Endothelial cell of umbilical vein (primary cell): ENCODE measurements at regions not wholly inside any gene's neighbourhood (a gene's known extent, or its start where the extent isn't known, plus 50 kb on each side); places are given as distances from the start of the nearest gene placed in this dataset.

Experiments used
- BruUV-seq: library from RNA; stranded (reverse); fragments of 400-500 nt; replicated peaks from 2 replicates; lab custom pipeline; 2021; lab: Mats Ljungman, UMichigan
- CTCF ChIA-PET: fragments of 300-600, 350-600 bp; sonication (Branson Sonifier 250); formaldehyde crosslinking; loops from one replicate; lab custom pipeline; 2021; ENCODE audit warnings: antibody characterized with exemption, inconsistent platforms; lab: Charles Lee
- POLR2A ChIA-PET: fragments of 300-600, 350-600 bp; sonication (Branson Sonifier 250); formaldehyde crosslinking; loops from one replicate; lab custom pipeline; 2021; ENCODE audit warnings: antibody characterized with exemption, inconsistent platforms; lab: Charles Lee
- DNase-seq: peaks from one replicate; pipeline ENCODE4 v3.0.0-alpha.2; 2011; ENCODE audit warnings: low read depth, low spot score
- FAIRE-seq: peaks from 2 replicates; lab custom pipeline; 2011; peaks lifted over from hg19 to GRCh38; lab: Jason Lieb, UNC
- H2AFZ ChIP-seq: 2 replicates; pipeline ENCODE4 v1.6.0; 2012; ENCODE audit warnings: low read depth, low read length, control low read depth, inconsistent platforms
- H3K27ac ChIP-seq: 2 replicates; pipeline ENCODE4 v1.5.1; 2011; ENCODE audit warnings: low read depth, mild to moderate bottlenecking, control low read depth, low read length, moderate library complexity; ENCODE audit not compliant: insufficient read depth
- H3K27me3 ChIP-seq, 2 experiments: 2 replicates each; pipeline versions ENCODE4 v1.6.0 to v1.6.1; 2011; ENCODE audit warnings: low read length in 2 of 2, mixed read lengths in 1 of 2; ENCODE audit not compliant: control insufficient read depth in 2 of 2, insufficient read depth in 2 of 2
- H3K36me3 ChIP-seq, 2 experiments: 2 replicates in 1 of 2; 3 replicates in 1 of 2; pipeline ENCODE4 v1.5.1; 2011; ENCODE audit warnings: low read length in 2 of 2, mild to moderate bottlenecking in 1 of 2, moderate library complexity in 1 of 2; ENCODE audit not compliant: control insufficient read depth in 2 of 2, insufficient read depth in 2 of 2; ENCODE audit errors: extremely low read depth in 1 of 2
- H3K4me1 ChIP-seq: 3 replicates; pipeline ENCODE4 v1.5.1; 2011; ENCODE audit warnings: mild to moderate bottlenecking, low read length; ENCODE audit not compliant: control insufficient read depth, insufficient read depth; ENCODE audit errors: extremely low read depth
- H3K4me2 ChIP-seq: 2 replicates; pipeline ENCODE4 v1.6.1; 2011; ENCODE audit warnings: low read length, control low read depth, mixed read lengths; ENCODE audit not compliant: insufficient read depth
- H3K4me3 ChIP-seq, 3 experiments: fragments of 200-600 bp in 1 of 3; sonication (generic), shearing (Covaris generic) in 1 of 3; replicated peaks in 1 of 3; 2 replicates each; pipeline ENCODE4 v1.5.1; 2011 to 2016; ENCODE audit warnings: control low read depth in 3 of 3, low read length in 3 of 3, mild to moderate bottlenecking in 2 of 3, inconsistent platforms in 1 of 3, low read depth in 1 of 3, moderate library complexity in 1 of 3; ENCODE audit not compliant: insufficient read depth in 1 of 3
- H3K79me2 ChIP-seq: 2 replicates; pipeline ENCODE4 v1.6.0; 2012; ENCODE audit warnings: low read length, inconsistent platforms; ENCODE audit not compliant: control insufficient read depth, insufficient read depth
- H3K9ac ChIP-seq: replicated peaks from 2 replicates; pipeline ENCODE3; 2011; ENCODE audit warnings: low read length, control low read depth; ENCODE audit not compliant: insufficient read depth; ENCODE audit errors: extremely low read depth
- H3K9me1 ChIP-seq: replicated peaks from 3 replicates; pipeline ENCODE4 v1.6.0; 2011; ENCODE audit warnings: mild to moderate bottlenecking, low read length; ENCODE audit not compliant: control insufficient read depth, insufficient read depth; ENCODE audit errors: extremely low read depth
- H3K9me3 ChIP-seq: replicated peaks from 2 replicates; pipeline ENCODE4 v1.5.1; 2012; ENCODE audit warnings: low read length, inconsistent platforms; ENCODE audit not compliant: control insufficient read depth, insufficient read depth
- H4K20me1 ChIP-seq: replicated peaks from 2 replicates; pipeline ENCODE3; 2011; ENCODE audit warnings: mild to moderate bottlenecking, low read length; ENCODE audit not compliant: control insufficient read depth, insufficient read depth; ENCODE audit errors: extremely low read depth
- CTCF ChIP-seq, 2 donors: IDR thresholded peaks; 1 replicate in 1 of 2; 2 replicates in 1 of 2; pipeline ENCODE4 v1.5.1; 2011; ENCODE audit warnings: low read length in 2 of 2, mild to moderate bottlenecking in 2 of 2, moderate library complexity in 2 of 2, control low read depth in 1 of 2, inconsistent platforms in 1 of 2, low read depth in 1 of 2; ENCODE audit not compliant: insufficient read depth in 1 of 2; ENCODE audit errors: extremely low read depth in 1 of 2
- EZH2 ChIP-seq: IDR thresholded peaks from 2 replicates; pipeline ENCODE4 v1.6.1; 2012; ENCODE audit warnings: borderline replicate concordance, low read depth, mild to moderate bottlenecking, moderate library complexity, low read length, inconsistent platforms; ENCODE audit not compliant: severe bottlenecking
- FOS ChIP-seq: IDR thresholded peaks from 2 replicates; pipeline ENCODE4 v1.6.1; 2011; ENCODE audit warnings: mild to moderate bottlenecking, low read length, moderate library complexity, borderline replicate concordance; ENCODE audit not compliant: insufficient read depth
- GATA2 ChIP-seq: IDR thresholded peaks from 2 replicates; pipeline ENCODE4 v1.7.0; 2011; ENCODE audit warnings: low read depth, mild to moderate bottlenecking, moderate library complexity, mixed read lengths, low read length; ENCODE audit not compliant: insufficient read length, insufficient read depth
- JUN ChIP-seq: IDR thresholded peaks from 2 replicates; pipeline ENCODE4 v1.6.1; 2011; ENCODE audit warnings: borderline replicate concordance, low read depth; ENCODE audit not compliant: insufficient read length, insufficient read depth
- MAX ChIP-seq: IDR thresholded peaks from 2 replicates; pipeline ENCODE4 v1.6.1; 2011; ENCODE audit not compliant: insufficient read depth, insufficient read length
- MYC ChIP-seq: IDR thresholded peaks from one replicate; pipeline ENCODE4 v1.6.1; 2011; ENCODE audit warnings: mild to moderate bottlenecking, low read depth, low read length
- POLR2A ChIP-seq: IDR thresholded peaks from 2 replicates; pipeline ENCODE4 v1.6.1; 2012; ENCODE audit warnings: low read depth, mild to moderate bottlenecking, control low read depth, low read length
- POLR2AphosphoS5 ChIP-seq: IDR thresholded peaks from 2 replicates; pipeline ENCODE4 v1.6.1; 2012; ENCODE audit warnings: low read depth, mild to moderate bottlenecking, control low read depth, low read length, moderate library complexity; ENCODE audit not compliant: insufficient read depth
- dilution Hi-C: fragments of 300-500 bp; cut with MboI; formaldehyde crosslinking; loops from one replicate; pipeline ENCODE4 v1.15.0; 2019; ENCODE audit warnings: low sequenced_read_pairs; ENCODE audit not compliant: extremely low pct_ligation_motif_present
- intact Hi-C: fragments of 100-400 bp; cut with micrococcal nuclease; formaldehyde crosslinking; loops from one replicate; pipeline ENCODE4 v1.10.0; 2022

- Histone ChIP-seq H3K9me3 (no peaks in the 10 kb centered on the region), H3K9ac (no peak overlapping the region), H3K9me1 (no peaks in the 10 kb centered on the region), H3K4me3 (no peak overlapping the region), H3K4me2 (no peak overlapping the region), H2AFZ (no peak overlapping the region), H3K27me3 (peaks cover 2 to 5% of the 10 kb centered on the region in 2 experiments), H4K20me1 (no peaks in the 10 kb centered on the region), H3K27ac (no peak overlapping the region), H3K4me1 (peaks cover 16% of the 10 kb centered on the region), H3K79me2 (no peaks in the 10 kb centered on the region), H3K36me3 (no peaks in the 10 kb centered on the region)
- dilution Hi-C loops (no loop called here), intact Hi-C loops (loop anchor here (5.0 kb wide), 1 partner anchor 88 kb away; the partner anchor contains the start of gene RALGAPA2)
- no TSS peak for BruUV-seq
- ChIA-PET CTCF (interaction anchor here (1.4 to 2.2 kb wide), 2 partner anchors 21 to 25 kb away, joined by 4 to 6 read pairs; no protein-coding TSS in a partner anchor), POLR2A (no interaction called here)
- FAIRE-seq (no peak), DNase-seq (no peak)
- TF ChIP-seq MYC = no peak
- TF ChIP-seq GATA2 = no peak
- TF ChIP-seq FOS = no peak
- no peak for TF ChIP-seq POLR2AphosphoS5
- no peak for TF ChIP-seq MAX
- no peak for TF ChIP-seq POLR2A
- TF ChIP-seq EZH2 = no peak
- TF ChIP-seq JUN = no peak
- TF ChIP-seq CTCF (IDR thresholded peaks at IDR 0.05; ENCODE audit: extremely low read depth in 1 of 2, insufficient read depth in 1 of 2, low read depth in 1 of 2, low read length in 2 of 2) = no peak
These were observed 87.4 kb upstream of the RALGAPA2 start for GRCh38 chr20:20799716-20800312.
